ENCODE measurements at regions not wholly inside any gene's neighbourhood (a gene's known extent, or its start where the extent isn't known, plus 50 kb on each side); places are given as distances from the start of the nearest gene placed in this dataset.

DNA sequence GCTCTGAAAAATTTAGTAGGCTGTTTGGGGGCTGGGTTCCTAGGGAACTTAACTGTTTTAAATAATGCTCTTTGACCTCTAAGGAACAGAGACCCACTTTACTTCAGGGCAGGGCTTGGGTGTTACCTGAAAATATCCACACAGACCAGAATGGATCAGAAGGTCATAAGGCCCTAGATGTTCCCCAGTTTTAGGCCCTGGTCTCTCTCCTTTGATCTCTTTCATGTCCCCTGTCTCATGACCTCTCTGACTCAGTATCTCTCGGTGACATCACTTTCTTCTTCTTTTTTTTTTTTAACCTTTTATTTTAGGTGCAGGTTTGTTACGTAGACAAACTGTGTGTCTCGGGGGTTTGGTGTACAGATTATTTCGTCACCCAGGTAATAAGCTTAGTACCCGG lies 272.1 kb upstream of the SGK1 start:
- CTCF ChIA-PET = interaction anchor here (0.6 kb wide), 1 partner anchor 1055 kb away, joined by 7 read pairs; no protein-coding TSS in a partner anchor
- no peaks in the 10 kb centered on the region for H3K9me3 ChIP-seq
- H3K27me3 Mint-ChIP-seq (ENCODE audit: insufficient read depth, unreplicated experiment) = no peaks in the 10 kb centered on the region
- no peaks in the 10 kb centered on the region for H3K36me3 Mint-ChIP-seq (ENCODE audit: insufficient read depth, unreplicated experiment)
- H3K9me3 Mint-ChIP-seq (ENCODE audit: unreplicated experiment) = no peaks in the 10 kb centered on the region
- H3K27me3 ChIP-seq (replicated peaks; ENCODE audit: control insufficient read depth, insufficient read depth, low read length) = no peaks in the 10 kb centered on the region
- H3K4me1 ChIP-seq = no peaks in the 10 kb centered on the region
- H3K36me3 ChIP-seq (ENCODE audit: control insufficient read depth, insufficient read depth, low read length) = no peaks in the 10 kb centered on the region
- H3K4me1 Mint-ChIP-seq (ENCODE audit: low read depth, unreplicated experiment) = no peaks in the 10 kb centered on the region
- TF ChIP-seq, protein P1, sequence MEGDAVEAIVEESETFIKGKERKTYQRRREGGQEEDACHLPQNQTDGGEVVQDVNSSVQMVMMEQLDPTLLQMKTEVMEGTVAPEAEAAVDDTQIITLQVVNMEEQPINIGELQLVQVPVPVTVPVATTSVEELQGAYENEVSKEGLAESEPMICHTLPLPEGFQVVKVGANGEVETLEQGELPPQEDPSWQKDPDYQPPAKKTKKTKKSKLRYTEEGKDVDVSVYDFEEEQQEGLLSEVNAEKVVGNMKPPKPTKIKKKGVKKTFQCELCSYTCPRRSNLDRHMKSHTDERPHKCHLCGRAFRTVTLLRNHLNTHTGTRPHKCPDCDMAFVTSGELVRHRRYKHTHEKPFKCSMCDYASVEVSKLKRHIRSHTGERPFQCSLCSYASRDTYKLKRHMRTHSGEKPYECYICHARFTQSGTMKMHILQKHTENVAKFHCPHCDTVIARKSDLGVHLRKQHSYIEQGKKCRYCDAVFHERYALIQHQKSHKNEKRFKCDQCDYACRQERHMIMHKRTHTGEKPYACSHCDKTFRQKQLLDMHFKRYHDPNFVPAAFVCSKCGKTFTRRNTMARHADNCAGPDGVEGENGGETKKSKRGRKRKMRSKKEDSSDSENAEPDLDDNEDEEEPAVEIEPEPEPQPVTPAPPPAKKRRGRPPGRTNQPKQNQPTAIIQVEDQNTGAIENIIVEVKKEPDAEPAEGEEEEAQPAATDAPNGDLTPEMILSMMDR (IDR thresholded peaks at IDR 0.05; ENCODE audit: insufficient read depth in 1 of 2, low read depth in 1 of 2, low read length in 1 of 2, severe bottlenecking in 1 of 2, unreplicated experiment in 1 of 2) = no peak
- no peak overlapping the region for H3K4me3 Mint-ChIP-seq (ENCODE audit: unreplicated experiment)
- POLR2A ChIA-PET = no interaction called here
- intact Hi-C loops (cut with micrococcal nuclease; ENCODE audit: unreplicated experiment) = no loop called here
- no peak overlapping the region for H3K27ac Mint-ChIP-seq (ENCODE audit: unreplicated experiment)
- BruUV-seq (replicated peaks) = no TSS peak
- H3K4me3 ChIP-seq (ENCODE audit: low read depth, low read length) = no peak overlapping the region
- no peak for DNase-seq

DNA sequence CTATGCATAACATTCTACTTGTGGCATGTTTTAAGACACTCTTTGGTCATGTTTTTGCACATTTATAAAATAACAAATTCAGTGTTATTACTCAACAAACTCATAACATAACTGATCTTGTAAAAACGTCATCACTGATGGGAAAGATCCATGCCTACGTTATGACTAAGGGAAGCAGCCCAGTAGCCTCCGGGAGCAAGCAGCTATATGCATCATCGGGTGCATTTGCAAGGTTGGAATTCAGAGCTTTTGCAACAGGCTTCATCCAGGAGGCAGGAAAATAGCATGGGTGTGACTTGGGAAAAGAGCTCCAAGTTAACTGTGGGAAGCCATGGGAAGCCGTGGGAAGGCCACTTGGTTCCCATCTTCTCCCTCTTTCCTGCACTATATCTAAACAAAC lies 271.6 kb upstream of the SGK1 start:
- CTCF ChIA-PET = interaction anchor here (0.6 kb wide), 1 partner anchor 1056 kb away, joined by 7 read pairs; no protein-coding TSS in a partner anchor
- H3K9me3 Mint-ChIP-seq (ENCODE audit: unreplicated experiment) = no peaks in the 10 kb centered on the region
- no peaks in the 10 kb centered on the region for H3K9me3 ChIP-seq
- no peak for DNase-seq
- H3K27me3 Mint-ChIP-seq (ENCODE audit: insufficient read depth, unreplicated experiment) = no peaks in the 10 kb centered on the region
- intact Hi-C loops (cut with micrococcal nuclease; ENCODE audit: unreplicated experiment) = no loop called here
- no peaks in the 10 kb centered on the region for H3K36me3 Mint-ChIP-seq (ENCODE audit: insufficient read depth, unreplicated experiment)
- H3K4me3 ChIP-seq (ENCODE audit: low read depth, low read length) = no peak overlapping the region
- no peaks in the 10 kb centered on the region for H3K36me3 ChIP-seq (ENCODE audit: control insufficient read depth, insufficient read depth, low read length)
- TF ChIP-seq, protein P1 (IDR thresholded peaks at IDR 0.05; ENCODE audit: insufficient read depth in 1 of 2, low read depth in 1 of 2, low read length in 1 of 2, severe bottlenecking in 1 of 2, unreplicated experiment in 1 of 2) = no peak
- no peak overlapping the region for H3K4me3 Mint-ChIP-seq (ENCODE audit: unreplicated experiment)
- H3K27ac Mint-ChIP-seq (ENCODE audit: unreplicated experiment) = no peak overlapping the region
- H3K27me3 ChIP-seq (replicated peaks; ENCODE audit: control insufficient read depth, insufficient read depth, low read length) = no peaks in the 10 kb centered on the region
- no peaks in the 10 kb centered on the region for H3K4me1 ChIP-seq
- no peaks in the 10 kb centered on the region for H3K4me1 Mint-ChIP-seq (ENCODE audit: low read depth, unreplicated experiment)
- POLR2A ChIA-PET = no interaction called here
- no TSS peak for BruUV-seq (replicated peaks)

DNA sequence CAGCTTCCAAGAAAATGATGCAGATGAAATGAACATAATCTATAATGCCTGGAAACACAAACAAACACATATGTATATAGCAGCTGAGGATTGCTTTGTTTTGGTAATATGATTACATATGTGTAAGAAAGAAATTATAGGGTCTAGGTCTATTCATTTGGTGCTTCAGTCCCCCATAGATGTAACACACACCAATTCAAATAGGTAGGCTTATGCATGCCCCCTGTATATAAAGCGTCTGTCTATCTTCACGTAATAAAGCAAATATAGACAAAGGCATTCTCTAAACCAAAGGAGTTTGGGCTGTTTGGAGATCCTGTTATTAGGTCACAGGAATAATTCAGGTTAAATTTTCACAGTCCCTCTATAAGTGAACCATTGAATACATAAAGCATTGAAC lies 270.4 kb upstream of the SGK1 start:
- no TSS peak for BruUV-seq (replicated peaks)
- CTCF ChIA-PET = no interaction called here

More for the DNA sequence above, 270.4 kb upstream of the SGK1 start:
- Mint-ChIP-seq H3K36me3 (ENCODE audit: insufficient read depth, unreplicated experiment) (no peaks in the 10 kb centered on the region), H3K4me1 (ENCODE audit: low read depth, unreplicated experiment) (no peaks in the 10 kb centered on the region), H3K27me3 (ENCODE audit: insufficient read depth, unreplicated experiment) (no peaks in the 10 kb centered on the region), H3K9me3 (ENCODE audit: unreplicated experiment) (no peaks in the 10 kb centered on the region), H3K27ac (ENCODE audit: unreplicated experiment) (no peak overlapping the region), H3K4me3 (ENCODE audit: unreplicated experiment) (no peak overlapping the region)
- POLR2A ChIA-PET = no interaction called here
- intact Hi-C loops (cut with micrococcal nuclease; ENCODE audit: unreplicated experiment) = no loop called here
- H3K4me3 ChIP-seq (ENCODE audit: low read depth, low read length) = no peak overlapping the region
- no peaks in the 10 kb centered on the region for H3K36me3 ChIP-seq (ENCODE audit: control insufficient read depth, insufficient read depth, low read length)
- H3K27me3 ChIP-seq (replicated peaks; ENCODE audit: control insufficient read depth, insufficient read depth, low read length) = no peaks in the 10 kb centered on the region
- no peak for DNase-seq
- TF ChIP-seq, protein P1 (IDR thresholded peaks at IDR 0.05; ENCODE audit: insufficient read depth in 1 of 2, low read depth in 1 of 2, low read length in 1 of 2, severe bottlenecking in 1 of 2, unreplicated experiment in 1 of 2) = no peak
- no peaks in the 10 kb centered on the region for H3K4me1 ChIP-seq
- no peaks in the 10 kb centered on the region for H3K9me3 ChIP-seq

Measured in Caco-2 (cell line).